ENCODE measurements at regions not wholly inside any gene's neighbourhood (a gene's known extent, or its start where the extent isn't known, plus 50 kb on each side); places are given as distances from the start of the nearest gene placed in this dataset.

- intact Hi-C loops (cut with micrococcal nuclease), result loop anchor here (1.0 kb wide), 1 partner anchor 61 kb away; no protein-coding TSS in a partner anchor
Measured at GRCh38 chr10:31709476-31709875, 219.2 kb downstream of the ARHGAP12 start.

GRCh38 chr10:31709028-31709427 lies 219.6 kb downstream of the ARHGAP12 start:
- peak; percentile 65 for ATAC-seq
- Histone ChIP-seq H3K4me2 (ENCODE audit: low read length) (no peak overlapping the region), H3K27me3 (ENCODE audit: low read length) (no peaks in the 10 kb centered on the region), H2AFZ (ENCODE audit: low read length) (no peak overlapping the region), H3K9ac (ENCODE audit: low read length) (no peak overlapping the region), H3K79me2 (ENCODE audit: low read length) (no peaks in the 10 kb centered on the region), H3K4me3 (ENCODE audit: low read length) (no peak overlapping the region), H3K4me1 (ENCODE audit: insufficient read depth, low read length) (peaks cover 7% of the 10 kb centered on the region; the same call in 1 of the 2 replicates), H3K27ac (ENCODE audit: low read length) (no peak overlapping the region), H3K36me3 (ENCODE audit: low read depth, low read length) (no peaks in the 10 kb centered on the region), H3K9me3 (ENCODE audit: low read length) (no peaks in the 10 kb centered on the region), H4K20me1 (ENCODE audit: low read length) (no peaks in the 10 kb centered on the region), H3F3A (ENCODE audit: low read length, unreplicated experiment) (no peaks in the 10 kb centered on the region), H3K9me2 (replicated peaks; ENCODE audit: low read length) (no peaks in the 10 kb centered on the region)
- TF ChIP-seq CTCF (conservative IDR thresholded peaks at IDR 0.05; ENCODE audit: low read depth, low read length), result peak; percentile 49
- TF ChIP-seq EZH2phosphoT487 (IDR thresholded peaks at IDR 0.05; ENCODE audit: borderline replicate concordance, low read length), result no peak
- TF ChIP-seq EZH2 (IDR thresholded peaks at IDR 0.05; ENCODE audit: low read length, unreplicated experiment), result no peak
- POLR2A ChIA-PET (ENCODE audit: unreplicated experiment), result no interaction called here
- intact Hi-C loops (cut with micrococcal nuclease), result loop anchor here (1.0 kb wide), 1 partner anchor 61 kb away; no protein-coding TSS in a partner anchor
- peak; percentile 41 for DNase-seq
- CTCF ChIA-PET, result interaction anchor here (0.5 to 1.0 kb wide), 2 partner anchors 99 to 100 kb away, joined by 3 to 4 read pairs; no protein-coding TSS in a partner anchor
- no TSS peak for BruUV-seq (replicated peaks)

More at GRCh38 chr10:31709476-31709875, 219.2 kb downstream of the ARHGAP12 start:
- H3K79me2 ChIP-seq (ENCODE audit: low read length), result no peaks in the 10 kb centered on the region
- POLR2A ChIA-PET (ENCODE audit: unreplicated experiment), result no interaction called here
- H3K36me3 ChIP-seq (ENCODE audit: low read depth, low read length), result no peaks in the 10 kb centered on the region
- CTCF ChIA-PET, result interaction anchor here (0.5 to 1.0 kb wide), 2 partner anchors 98 to 99 kb away, joined by 3 to 4 read pairs; no protein-coding TSS in a partner anchor
- H3K9me3 ChIP-seq (ENCODE audit: low read length), result no peaks in the 10 kb centered on the region
- BruUV-seq (replicated peaks), result no TSS peak
- H3F3A ChIP-seq (ENCODE audit: low read length, unreplicated experiment), result no peaks in the 10 kb centered on the region
- no peaks in the 10 kb centered on the region for H3K27me3 ChIP-seq (ENCODE audit: low read length)
- H3K9me2 ChIP-seq (replicated peaks; ENCODE audit: low read length), result no peaks in the 10 kb centered on the region
- no peak for ATAC-seq
- no peak overlapping the region for H3K27ac ChIP-seq (ENCODE audit: low read length)
- H4K20me1 ChIP-seq (ENCODE audit: low read length), result no peaks in the 10 kb centered on the region
- no peak overlapping the region for H3K9ac ChIP-seq (ENCODE audit: low read length)
- peaks cover 7% of the 10 kb centered on the region; the same call in 1 of the 2 replicates for H3K4me1 ChIP-seq (ENCODE audit: insufficient read depth, low read length)
- H3K4me2 ChIP-seq (ENCODE audit: low read length), result no peak overlapping the region
- DNase-seq, result no peak
- TF ChIP-seq EZH2 (IDR thresholded peaks at IDR 0.05; ENCODE audit: low read length, unreplicated experiment), result no peak
- TF ChIP-seq EZH2phosphoT487 (IDR thresholded peaks at IDR 0.05; ENCODE audit: borderline replicate concordance, low read length), result no peak
- no peak for TF ChIP-seq CTCF (conservative IDR thresholded peaks at IDR 0.05; ENCODE audit: low read depth, low read length)
- H2AFZ ChIP-seq (ENCODE audit: low read length), result no peak overlapping the region
- H3K4me3 ChIP-seq (ENCODE audit: low read length), result no peak overlapping the region

DNA sequence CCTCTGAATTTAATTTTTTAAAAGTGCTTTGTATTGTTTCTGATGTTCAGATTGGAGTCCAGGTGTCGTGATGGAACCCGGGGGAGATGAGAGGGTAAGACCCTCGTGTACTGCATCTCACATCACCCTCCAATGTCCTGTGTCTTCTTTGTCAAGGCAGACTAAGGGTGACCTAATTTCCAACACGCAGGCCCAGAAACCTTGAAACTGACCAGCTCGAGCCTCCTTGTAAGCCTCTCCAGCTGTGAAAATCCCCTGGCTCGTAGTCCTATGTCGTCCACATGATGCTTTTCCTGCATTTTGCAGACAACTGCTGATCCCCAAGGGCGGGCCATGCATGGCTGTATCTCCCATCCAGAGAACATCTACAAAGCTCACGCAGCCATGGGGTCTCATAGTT lies 220.2 kb downstream of the ARHGAP12 start:
- intact Hi-C loops (cut with micrococcal nuclease), result no loop called here
- Histone ChIP-seq H3K9me2 (replicated peaks; ENCODE audit: low read length) (no peaks in the 10 kb centered on the region), H3K36me3 (ENCODE audit: low read depth, low read length) (no peaks in the 10 kb centered on the region), H2AFZ (ENCODE audit: low read length) (no peak overlapping the region), H3K27me3 (ENCODE audit: low read length) (no peaks in the 10 kb centered on the region), H3F3A (ENCODE audit: low read length, unreplicated experiment) (no peaks in the 10 kb centered on the region), H3K27ac (ENCODE audit: low read length) (no peak overlapping the region), H4K20me1 (ENCODE audit: low read length) (no peaks in the 10 kb centered on the region), H3K4me2 (ENCODE audit: low read length) (no peak overlapping the region), H3K4me1 (ENCODE audit: insufficient read depth, low read length) (peaks cover 7% of the 10 kb centered on the region; the same call in 1 of the 2 replicates), H3K9me3 (ENCODE audit: low read length) (no peaks in the 10 kb centered on the region), H3K79me2 (ENCODE audit: low read length) (no peaks in the 10 kb centered on the region), H3K9ac (ENCODE audit: low read length) (no peak overlapping the region), H3K4me3 (ENCODE audit: low read length) (no peak overlapping the region)
- no TSS peak for BruUV-seq (replicated peaks)
- no peak for ATAC-seq
- TF ChIP-seq EZH2 (IDR thresholded peaks at IDR 0.05; ENCODE audit: low read length, unreplicated experiment) (no peak), EZH2phosphoT487 (IDR thresholded peaks at IDR 0.05; ENCODE audit: borderline replicate concordance, low read length) (no peak), CTCF (conservative IDR thresholded peaks at IDR 0.05; ENCODE audit: low read depth, low read length) (no peak)
- ChIA-PET CTCF (interaction anchor here (1.0 kb wide), 1 partner anchor 100 kb away, joined by 4 read pairs; no protein-coding TSS in a partner anchor), POLR2A (ENCODE audit: unreplicated experiment) (no interaction called here)
- no peak for DNase-seq

Data from PC-3 (cell line).